HepG2 (cell line): ENCODE measurements at regions not wholly inside any gene's neighbourhood (a gene's known extent, or its start where the extent isn't known, plus 50 kb on each side); places are given as distances from the start of the nearest gene placed in this dataset.

Source experiments
- AGO1 ChIP-seq: fragments of 200-400 bp; formaldehyde crosslinking; IDR thresholded peaks from 2 replicates; pipeline ENCODE4 v1.6.1; 2017; ENCODE audit warnings: mild to moderate bottlenecking, low read depth, low read length, moderate library complexity; ENCODE audit not compliant: poor library complexity, severe bottlenecking
- BORCS8-MEF2B ChIP-seq: sonication (generic); formaldehyde crosslinking; IDR thresholded peaks from 2 replicates; pipeline ENCODE4 v1.8.0; 2022; ENCODE audit warnings: mild to moderate bottlenecking, missing genetic modification reagents
- CREB1 ChIP-seq, 2 experiments: fragments of 450-650 bp in 1 of 2; IDR thresholded peaks; 2 replicates each; pipeline ENCODE4 v1.6.1; 2016 to 2017; ENCODE audit warnings: control low read depth in 1 of 2, mild to moderate bottlenecking in 1 of 2, missing compliant biosample characterization in 1 of 2, missing genetic modification characterization in 1 of 2
- GMEB2 ChIP-seq: IDR thresholded peaks from 2 replicates; pipeline ENCODE4 v1.6.1; 2016; ENCODE audit warnings: missing biosample characterization, missing genetic modification reagents, low read depth
- GTF2F1 ChIP-seq: fragments of 150-350 bp; IDR thresholded peaks from 2 replicates; pipeline ENCODE4 v1.6.1; 2014; ENCODE audit warnings: low read length
- HDAC6 ChIP-seq: fragments of 200-600 bp; sonication (generic); IDR thresholded peaks from 2 replicates; pipeline ENCODE4 v1.7.0; 2017; ENCODE audit warnings: mild to moderate bottlenecking, antibody characterized with exemption, low read length, low read depth
- HNRNPH1 ChIP-seq: fragments of 200-400 bp; formaldehyde crosslinking; optimal IDR thresholded peaks from 2 replicates; pipeline ENCODE3; 2017; ENCODE audit warnings: mild to moderate bottlenecking, low read depth, low read length
- HNRNPL ChIP-seq: fragments of 200-400 bp; formaldehyde crosslinking; IDR thresholded peaks from 2 replicates; pipeline ENCODE4 v1.6.1; 2017; ENCODE audit warnings: mild to moderate bottlenecking, low read depth, low read length
- LCORL ChIP-seq, 2 experiments: fragments of 450-650 bp in 1 of 2; sonication (generic) in 1 of 2; formaldehyde crosslinking in 1 of 2; IDR thresholded peaks; 2 replicates each; pipeline versions ENCODE4 v1.5.0 to v1.6.1; 2017 to 2020; ENCODE audit warnings: antibody characterized with exemption in 1 of 2, missing genetic modification reagents in 1 of 2
- MEIS1 ChIP-seq: sonication (generic); formaldehyde crosslinking; IDR thresholded peaks from 2 replicates; pipeline ENCODE4 v1.9.0; 2021; ENCODE audit warnings: mild to moderate bottlenecking, missing genetic modification reagents, moderate library complexity, borderline replicate concordance
- NR2F2 ChIP-seq: IDR thresholded peaks from 2 replicates; pipeline ENCODE4 v1.6.1; 2012; ENCODE audit warnings: low read depth, inconsistent platforms, borderline replicate concordance
- PHB2 ChIP-seq: fragments of 450-650 bp; IDR thresholded peaks from 2 replicates; pipeline ENCODE4 v1.6.1; 2018; ENCODE audit not compliant: partially characterized antibody
- PPARG ChIP-seq: conservative IDR thresholded peaks from 2 replicates; pipeline ENCODE4 v1.6.1; 2016; ENCODE audit warnings: missing biosample characterization, missing genetic modification reagents
- REPIN1 ChIP-seq: sonication (generic); formaldehyde crosslinking; IDR thresholded peaks from 2 replicates; pipeline ENCODE4 v1.8.0; 2022; ENCODE audit warnings: missing genetic modification reagents, low read depth, mild to moderate bottlenecking, borderline replicate concordance
- ZBTB25 ChIP-seq: IDR thresholded peaks from 2 replicates; pipeline ENCODE4 v1.6.1; 2018; ENCODE audit warnings: missing genetic modification reagents
- ZBTB7B ChIP-seq: sonication (generic); formaldehyde crosslinking; IDR thresholded peaks from 2 replicates; pipeline ENCODE4 v1.4.0; 2020; ENCODE audit warnings: missing genetic modification reagents
- ZNF224 ChIP-seq: sonication (generic); formaldehyde crosslinking; IDR thresholded peaks from 2 replicates; pipeline ENCODE4 v1.5.0; 2020; ENCODE audit warnings: mild to moderate bottlenecking, missing genetic modification reagents
- ZNF253 ChIP-seq: sonication (generic); formaldehyde crosslinking; IDR thresholded peaks from 2 replicates; pipeline ENCODE4 v1.8.0; 2022; ENCODE audit warnings: mild to moderate bottlenecking, missing genetic modification reagents, borderline replicate concordance
- ZNF354B ChIP-seq: sonication (generic); formaldehyde crosslinking; IDR thresholded peaks from 2 replicates; pipeline ENCODE4 v1.8.0; 2022; ENCODE audit warnings: mild to moderate bottlenecking, missing genetic modification reagents
- ZNF580 ChIP-seq: IDR thresholded peaks from 2 replicates; pipeline ENCODE4 v1.6.1; 2016; ENCODE audit warnings: low read depth, borderline replicate concordance
- ZNF672 ChIP-seq: sonication (generic); formaldehyde crosslinking; IDR thresholded peaks from 2 replicates; pipeline ENCODE4 v1.8.1; 2022; ENCODE audit warnings: missing genetic modification reagents
- ZNF772 ChIP-seq: sonication (generic); formaldehyde crosslinking; IDR thresholded peaks from 2 replicates; pipeline ENCODE4 v1.5.0; 2020; ENCODE audit warnings: mild to moderate bottlenecking, missing genetic modification reagents
- ZNF782 ChIP-seq: sonication (generic); formaldehyde crosslinking; IDR thresholded peaks from 2 replicates; pipeline ENCODE4 v1.4.0; 2020; ENCODE audit warnings: missing genetic modification reagents, mild to moderate bottlenecking, borderline replicate concordance
- TF ChIP-seq, protein P1 (sequence below): sonication (generic); formaldehyde crosslinking; IDR thresholded peaks from 2 replicates; pipeline ENCODE4 v1.8.1; 2023; ENCODE audit warnings: missing genetic modification reagents, mild to moderate bottlenecking, borderline replicate concordance
- TF ChIP-seq, protein P2 (sequence below): sonication (generic); formaldehyde crosslinking; IDR thresholded peaks from 2 replicates; pipeline ENCODE4 v1.8.0; 2022; ENCODE audit warnings: mild to moderate bottlenecking, missing genetic modification reagents
- TF ChIP-seq, protein P3 (sequence below): sonication (generic); formaldehyde crosslinking; IDR thresholded peaks from 2 replicates; pipeline ENCODE4 v1.4.0; 2020; ENCODE audit warnings: missing genetic modification reagents, borderline replicate concordance

GRCh38 chr16:50468749-50469078, 79.5 kb upstream of the NKD1 start (continued):
- TF ChIP-seq, protein P1, sequence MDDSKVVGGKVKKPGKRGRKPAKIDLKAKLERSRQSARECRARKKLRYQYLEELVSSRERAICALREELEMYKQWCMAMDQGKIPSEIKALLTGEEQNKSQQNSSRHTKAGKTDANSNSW (CRISPR knock-in tag): no peak
- no peak for TF ChIP-seq CREB1 (IDR thresholded peaks at IDR 0.05)
- TF ChIP-seq CREB1 (CRISPR knock-in tag; IDR thresholded peaks at IDR 0.05): no peak
- TF ChIP-seq ZNF672 (CRISPR knock-in tag): no peak
- no peak for TF ChIP-seq MEIS1 (CRISPR knock-in tag)
- no peak for TF ChIP-seq REPIN1 (CRISPR knock-in tag)
- TF ChIP-seq ZNF253: no peak
- 0 out of 2 replicates have a peak, but pooled peaks have one; percentile 10 for TF ChIP-seq BORCS8-MEF2B (CRISPR knock-in tag)
- TF ChIP-seq PHB2: no peak
- TF ChIP-seq ZBTB7B (CRISPR knock-in tag): no peak
- TF ChIP-seq ZNF772 (CRISPR knock-in tag): no peak
- no peak for TF ChIP-seq AGO1
- 0 out of 2 replicates have a peak, but pooled peaks have one; percentile 63 for TF ChIP-seq ZNF224 (CRISPR knock-in tag)
- TF ChIP-seq GTF2F1: no peak
- TF ChIP-seq NR2F2: no peak
- TF ChIP-seq ZBTB25 (CRISPR knock-in tag): no peak
- TF ChIP-seq, protein P2, sequence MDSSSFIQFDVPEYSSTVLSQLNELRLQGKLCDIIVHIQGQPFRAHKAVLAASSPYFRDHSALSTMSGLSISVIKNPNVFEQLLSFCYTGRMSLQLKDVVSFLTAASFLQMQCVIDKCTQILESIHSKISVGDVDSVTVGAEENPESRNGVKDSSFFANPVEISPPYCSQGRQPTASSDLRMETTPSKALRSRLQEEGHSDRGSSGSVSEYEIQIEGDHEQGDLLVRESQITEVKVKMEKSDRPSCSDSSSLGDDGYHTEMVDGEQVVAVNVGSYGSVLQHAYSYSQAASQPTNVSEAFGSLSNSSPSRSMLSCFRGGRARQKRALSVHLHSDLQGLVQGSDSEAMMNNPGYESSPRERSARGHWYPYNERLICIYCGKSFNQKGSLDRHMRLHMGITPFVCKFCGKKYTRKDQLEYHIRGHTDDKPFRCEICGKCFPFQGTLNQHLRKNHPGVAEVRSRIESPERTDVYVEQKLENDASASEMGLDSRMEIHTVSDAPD: 0 out of 2 replicates have a peak, but pooled peaks have one; percentile 16
- 0 out of 2 replicates have a peak, but pooled peaks have one; percentile 37 for TF ChIP-seq HNRNPL
- TF ChIP-seq, protein P3, sequence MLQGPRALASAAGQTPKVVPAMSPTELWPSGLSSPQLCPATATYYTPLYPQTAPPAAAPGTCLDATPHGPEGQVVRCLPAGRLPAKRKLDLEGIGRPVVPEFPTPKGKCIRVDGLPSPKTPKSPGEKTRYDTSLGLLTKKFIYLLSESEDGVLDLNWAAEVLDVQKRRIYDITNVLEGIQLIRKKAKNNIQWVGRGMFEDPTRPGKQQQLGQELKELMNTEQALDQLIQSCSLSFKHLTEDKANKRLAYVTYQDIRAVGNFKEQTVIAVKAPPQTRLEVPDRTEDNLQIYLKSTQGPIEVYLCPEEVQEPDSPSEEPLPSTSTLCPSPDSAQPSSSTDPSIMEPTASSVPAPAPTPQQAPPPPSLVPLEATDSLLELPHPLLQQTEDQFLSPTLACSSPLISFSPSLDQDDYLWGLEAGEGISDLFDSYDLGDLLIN: no peak
- TF ChIP-seq PPARG (CRISPR knock-in tag): no peak
- no peak for TF ChIP-seq GMEB2 (CRISPR knock-in tag)
- 0 out of 2 replicates have a peak, but pooled peaks have one; percentile 73 for TF ChIP-seq ZNF354B (CRISPR knock-in tag)
- no peak for TF ChIP-seq HDAC6
- TF ChIP-seq ZNF782 (CRISPR knock-in tag): no peak
- no peak for TF ChIP-seq HNRNPH1
- no peak for TF ChIP-seq ZNF580 (CRISPR knock-in tag)
- TF ChIP-seq LCORL (IDR thresholded peaks at IDR 0.05): no peak
- TF ChIP-seq LCORL (CRISPR knock-in tag; IDR thresholded peaks at IDR 0.05): no peak
